Activated T-helper 2 cell treated with anti-CD3 and anti-CD28 coated beads, Interferon-gamma antibody, Interleukin-2, Interleukin-4, amounts not matched to agents 10 μg/mL and 5 μg/mL and 100 μg/mL, durations not matched to agents 14 hours and 24 hours and 36 hours (primary cell): ENCODE measurements at regions not wholly inside any gene's neighbourhood (a gene's known extent, or its start where the extent isn't known, plus 50 kb on each side); places are given as distances from the start of the nearest gene placed in this dataset.

Experiments
- DNase-seq: peaks from one replicate; pipeline ENCODE4 v3.0.0; 2021; ENCODE audit warnings: low spot score
- H3K27ac Mint-ChIP-seq: one replicate; pipeline ENCODE4 v1.8.0; 2021; ENCODE audit warnings: mixed read lengths
- H3K27me3 Mint-ChIP-seq: one replicate; pipeline ENCODE4 v1.8.0; 2021; ENCODE audit warnings: low read depth, mixed read lengths
- H3K36me3 Mint-ChIP-seq: one replicate; pipeline ENCODE4 v1.8.0; 2021; ENCODE audit warnings: low read depth, mixed read lengths
- H3K4me1 Mint-ChIP-seq: one replicate; pipeline ENCODE4 v1.8.0; 2021; ENCODE audit warnings: low read depth, mixed read lengths
- H3K4me3 Mint-ChIP-seq: one replicate; pipeline ENCODE4 v1.8.0; 2021; ENCODE audit warnings: low read depth, mild to moderate bottlenecking, moderate library complexity, mixed read lengths
- H3K9me3 Mint-ChIP-seq: one replicate; pipeline ENCODE4 v1.8.0; 2021; ENCODE audit warnings: mixed read lengths
- intact Hi-C: fragments of 100-400 bp; cut with micrococcal nuclease; formaldehyde crosslinking; loops from one replicate; pipeline ENCODE4 v1.15.1; 2023

DNA sequence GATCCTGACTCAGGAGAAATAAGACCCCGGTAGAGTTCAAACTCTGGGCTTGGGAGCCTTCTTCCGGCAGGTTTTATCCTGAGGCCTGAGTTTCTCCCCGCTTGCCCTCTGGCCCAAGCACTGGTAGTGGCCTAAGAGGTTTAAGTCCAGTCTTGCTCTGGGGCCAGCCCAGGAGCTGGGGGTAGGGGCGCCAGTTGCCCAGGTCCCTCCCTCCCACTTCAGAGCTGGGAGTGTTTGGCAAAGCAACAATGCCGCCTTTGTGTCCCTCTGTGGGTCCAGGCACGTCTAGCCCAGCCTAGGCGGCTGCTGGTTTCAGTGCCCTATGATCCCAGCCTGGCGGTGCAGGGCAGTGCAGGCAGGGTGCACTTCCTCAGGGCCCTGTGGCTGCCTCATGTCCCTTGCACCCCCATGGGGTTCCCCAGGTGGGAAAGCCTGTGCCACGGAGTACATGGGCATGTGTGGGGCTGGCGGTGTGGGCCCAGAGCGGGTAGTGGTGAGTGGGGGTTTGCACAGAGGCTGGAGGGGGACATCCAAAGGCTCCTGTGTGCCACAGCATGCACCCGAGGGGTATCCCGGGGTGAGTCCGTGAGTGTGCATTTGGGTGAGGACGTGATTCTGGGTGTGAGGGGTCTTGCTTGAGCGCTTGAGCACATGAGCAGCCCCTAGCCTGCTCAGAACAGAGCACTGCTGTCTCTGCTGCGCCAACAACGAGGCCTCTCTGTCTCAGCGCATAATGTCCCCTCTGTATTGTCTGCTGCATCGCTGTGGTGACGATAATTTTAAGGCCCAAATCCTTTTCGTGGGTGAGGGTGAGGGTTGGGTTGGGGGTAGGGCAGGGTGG, 61.7 kb upstream of the PSD2 start:
- H3K27ac Mint-ChIP-seq: no peak overlapping the region
- DNase-seq: no peak
- H3K36me3 Mint-ChIP-seq: no peaks in the 10 kb centered on the region
- no peaks in the 10 kb centered on the region for H3K27me3 Mint-ChIP-seq
- no peaks in the 10 kb centered on the region for H3K4me1 Mint-ChIP-seq
- intact Hi-C loops: no loop called here
- H3K4me3 Mint-ChIP-seq: no peak overlapping the region
- H3K9me3 Mint-ChIP-seq: no peaks in the 10 kb centered on the region

GRCh38 chr5:139734539-139734916, 61.1 kb upstream of the PSD2 start:
- Mint-ChIP-seq H3K27me3 (no peaks in the 10 kb centered on the region), H3K36me3 (no peaks in the 10 kb centered on the region), H3K4me1 (no peaks in the 10 kb centered on the region), H3K9me3 (no peaks in the 10 kb centered on the region), H3K27ac (no peak overlapping the region), H3K4me3 (no peak overlapping the region)
- intact Hi-C loops: no loop called here
- no peak for DNase-seq

DNA sequence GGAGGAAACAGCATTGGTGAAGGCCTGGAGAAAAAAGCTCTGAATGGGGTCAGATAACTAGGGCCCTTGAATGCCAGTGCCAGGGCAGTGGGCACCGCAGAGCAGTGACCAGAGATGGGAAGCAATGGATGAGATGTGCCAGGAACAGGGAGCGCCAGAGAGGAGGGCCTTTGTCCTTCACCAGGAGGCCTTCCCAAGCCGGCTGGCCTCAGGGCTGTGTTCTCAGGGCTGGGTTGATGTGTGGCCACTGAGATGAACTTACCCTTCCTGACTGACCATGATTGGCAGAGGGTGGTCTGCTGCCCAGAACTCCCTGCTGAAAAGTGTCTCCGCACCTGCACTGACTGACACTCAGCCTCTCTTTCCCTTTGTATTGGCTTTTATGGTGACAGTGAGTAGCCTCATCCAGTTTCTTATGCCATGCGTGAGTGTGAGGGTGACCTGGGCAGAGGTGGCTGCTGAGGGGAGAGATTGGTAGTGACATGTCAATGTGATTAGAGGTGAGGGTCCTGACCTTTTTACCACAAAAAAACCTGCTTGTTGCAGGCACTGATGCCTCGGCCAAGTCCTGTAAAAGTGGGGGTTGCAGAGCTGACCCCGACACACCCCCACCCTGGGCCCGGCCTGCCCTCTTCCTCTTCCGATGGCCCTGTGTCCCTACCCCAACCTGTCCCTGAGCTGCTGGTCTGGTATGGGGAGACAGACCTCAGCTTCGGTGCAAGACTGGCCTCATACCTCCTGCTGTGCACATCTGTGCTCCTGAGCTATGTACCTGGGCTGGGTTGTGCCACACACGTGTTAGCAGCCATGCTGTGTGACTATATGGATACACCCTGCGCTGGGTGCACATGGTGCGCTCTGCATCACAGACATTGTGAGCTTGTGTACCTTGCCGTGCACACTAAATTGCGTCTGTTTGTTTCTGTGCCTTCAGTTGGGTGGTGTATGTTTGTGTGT, 57.1 kb upstream of the PSD2 start:
- Mint-ChIP-seq H3K36me3 (no peaks in the 10 kb centered on the region), H3K9me3 (no peaks in the 10 kb centered on the region), H3K27ac (no peak overlapping the region), H3K4me1 (no peaks in the 10 kb centered on the region), H3K4me3 (no peak overlapping the region), H3K27me3 (peaks cover 1% of the 10 kb centered on the region)
- intact Hi-C loops: no loop called here
- DNase-seq: no peak

DNA sequence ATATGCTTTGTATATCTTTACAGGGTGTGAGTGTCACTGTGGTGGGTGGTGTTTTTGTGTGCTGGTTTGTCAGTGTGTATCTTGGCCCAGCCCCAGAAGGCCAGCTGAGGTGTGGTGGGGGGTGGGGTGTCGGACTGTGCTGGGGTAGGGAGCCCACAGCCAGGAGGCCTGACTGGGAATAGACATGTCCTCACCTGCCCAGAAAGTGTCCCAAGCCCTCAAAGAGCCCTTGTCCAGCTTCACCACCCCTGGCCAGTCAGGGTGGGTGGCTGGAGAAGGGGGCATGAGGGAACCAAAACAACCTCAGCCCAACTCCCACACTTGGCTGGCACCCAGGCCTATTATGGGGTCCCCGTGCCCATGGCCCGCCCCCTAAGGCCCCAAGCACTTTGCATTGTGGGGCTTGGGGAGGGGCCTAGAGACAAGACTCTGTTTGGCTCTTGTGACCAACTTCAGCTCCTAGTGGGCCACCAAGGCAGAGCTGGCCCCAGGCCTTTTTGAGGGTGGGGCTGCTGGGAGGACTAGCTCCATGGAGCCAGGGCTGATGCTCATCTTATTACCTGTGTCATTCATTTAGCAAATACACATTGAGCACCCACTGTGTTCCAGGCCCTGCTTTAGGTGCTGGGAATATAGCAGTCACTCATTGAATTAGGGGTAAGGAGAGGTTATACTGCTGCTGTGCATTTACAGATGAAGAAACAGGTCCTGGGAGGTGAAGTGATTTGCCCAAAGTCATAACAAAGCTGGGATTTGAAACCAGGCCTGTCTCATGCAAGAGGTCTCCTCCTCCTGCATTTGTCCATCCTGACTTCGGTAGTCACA, 56.2 kb upstream of the PSD2 start:
- no peak for DNase-seq
- intact Hi-C loops: no loop called here
- Mint-ChIP-seq H3K27me3 (peaks cover 1% of the 10 kb centered on the region), H3K36me3 (no peaks in the 10 kb centered on the region), H3K27ac (no peak overlapping the region), H3K4me1 (no peaks in the 10 kb centered on the region), H3K4me3 (no peak overlapping the region), H3K9me3 (no peaks in the 10 kb centered on the region)

DNA sequence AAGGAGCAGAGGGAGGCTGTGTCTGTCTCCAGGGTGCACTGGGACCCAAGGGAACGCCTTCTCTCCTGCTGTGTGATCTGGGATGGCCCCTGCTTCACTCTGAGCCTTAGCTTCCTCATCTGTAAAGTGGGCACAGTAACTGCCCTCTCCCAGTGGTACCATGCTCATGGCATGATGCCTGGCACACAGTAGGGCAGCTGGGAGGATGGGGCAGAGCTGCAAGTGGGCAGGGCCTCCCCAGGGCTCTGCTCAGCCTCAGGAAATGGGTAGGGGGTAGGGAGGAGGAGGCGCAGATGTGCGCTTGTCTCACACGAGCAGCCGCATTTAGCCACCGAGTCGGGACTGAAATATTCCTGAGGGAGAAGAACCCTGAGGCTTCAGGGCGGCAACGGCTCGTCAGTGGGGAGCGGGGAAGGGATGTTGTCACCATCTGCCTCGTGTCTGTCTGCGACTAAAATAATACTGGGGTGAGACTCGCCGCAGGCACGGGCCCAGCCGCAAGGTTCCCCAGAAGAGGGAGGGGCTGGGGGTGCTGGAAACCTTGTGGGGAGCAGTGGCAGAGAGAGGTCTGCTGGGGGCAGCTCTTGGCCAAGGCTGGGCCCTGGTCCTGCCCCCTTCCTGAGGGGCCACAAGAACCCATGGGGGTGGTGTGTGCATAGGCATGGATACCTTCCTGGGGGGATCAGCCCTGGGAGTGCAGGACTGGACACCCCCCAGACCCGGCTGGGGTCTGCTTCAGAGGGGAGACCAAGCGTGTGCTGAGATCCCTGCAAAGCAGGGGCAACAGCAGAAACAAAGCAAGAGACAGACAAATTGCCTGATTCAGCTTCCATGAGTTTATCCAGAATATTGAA, 55.2 kb upstream of the PSD2 start:
- H3K27ac Mint-ChIP-seq: no peak overlapping the region
- intact Hi-C loops: no loop called here

DNA sequence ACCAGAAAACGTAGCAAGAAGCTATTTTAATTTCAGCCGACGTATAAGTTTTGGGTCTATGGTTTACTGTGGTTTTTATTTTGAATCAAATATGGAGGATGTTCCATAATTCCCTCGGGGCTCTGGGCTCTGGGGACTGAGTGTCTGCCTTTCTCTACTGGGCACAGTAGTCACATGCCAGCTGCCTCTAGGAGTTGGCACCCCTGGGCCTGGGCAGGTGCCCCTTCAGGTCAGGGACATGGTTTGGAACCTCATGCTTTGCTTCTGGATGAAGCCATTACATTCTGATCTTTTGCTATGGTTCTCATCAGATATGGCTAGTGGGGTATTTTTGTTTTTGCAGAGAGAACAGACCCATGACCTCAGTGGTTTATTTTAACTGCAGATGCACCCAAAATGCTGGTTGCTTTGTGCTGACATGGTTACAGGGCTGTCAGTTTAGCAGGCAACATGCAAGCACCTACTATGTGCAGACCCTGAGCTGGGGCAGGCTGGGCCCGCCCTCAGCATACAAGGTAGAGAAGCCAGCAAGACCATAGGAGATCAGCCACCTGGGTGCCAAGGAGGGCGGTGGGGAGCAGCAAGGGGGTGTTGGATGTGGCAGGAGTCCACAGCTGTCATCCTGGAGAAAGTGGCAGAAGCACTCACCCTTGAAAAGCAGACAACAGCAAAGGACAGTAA, 54.5 kb upstream of the PSD2 start:
- H3K36me3 Mint-ChIP-seq: no peaks in the 10 kb centered on the region
- H3K27me3 Mint-ChIP-seq: peaks cover 5% of the 10 kb centered on the region
- peaks cover 4% of the 10 kb centered on the region for H3K4me1 Mint-ChIP-seq
- H3K9me3 Mint-ChIP-seq: no peaks in the 10 kb centered on the region
- intact Hi-C loops: no loop called here
- no peak overlapping the region for H3K27ac Mint-ChIP-seq
- no peak overlapping the region for H3K4me3 Mint-ChIP-seq
- no peak for DNase-seq

More for the DNA sequence above, 55.2 kb upstream of the PSD2 start:
- no peaks in the 10 kb centered on the region for H3K9me3 Mint-ChIP-seq
- no peaks in the 10 kb centered on the region for H3K36me3 Mint-ChIP-seq
- peaks cover 1% of the 10 kb centered on the region for H3K27me3 Mint-ChIP-seq
- H3K4me1 Mint-ChIP-seq: no peaks in the 10 kb centered on the region
- H3K4me3 Mint-ChIP-seq: no peak overlapping the region
- DNase-seq: no peak

DNA sequence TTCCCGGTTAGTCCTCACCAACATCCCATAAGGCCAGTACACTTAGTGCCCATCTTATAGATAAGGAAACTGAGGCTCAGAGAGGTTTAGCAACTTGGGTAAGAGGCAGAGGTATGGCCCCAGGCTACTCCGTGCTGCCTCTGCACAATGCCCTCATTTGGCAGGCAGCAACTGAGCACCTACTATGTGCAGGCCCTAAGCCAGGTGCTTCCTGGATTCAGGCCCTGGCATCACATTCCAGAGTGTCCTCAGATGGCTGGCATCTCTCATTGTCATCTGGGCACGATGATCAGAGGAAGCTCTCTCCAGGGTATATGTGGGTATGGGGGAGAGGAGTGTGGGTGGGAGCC, 53.8 kb upstream of the PSD2 start:
- Mint-ChIP-seq H3K4me3 (no peak overlapping the region), H3K4me1 (peaks cover 5% of the 10 kb centered on the region)
- intact Hi-C loops: no loop called here

GRCh38 chr5:139742173-139742903, 53.3 kb upstream of the PSD2 start:
- Mint-ChIP-seq H3K4me1 (peaks cover 9% of the 10 kb centered on the region), H3K4me3 (no peak overlapping the region), H3K9me3 (no peaks in the 10 kb centered on the region), H3K27me3 (peaks cover 9% of the 10 kb centered on the region), H3K36me3 (no peaks in the 10 kb centered on the region), H3K27ac (no peak overlapping the region)
- DNase-seq: no peak
- intact Hi-C loops: no loop called here

More for the DNA sequence above, 53.8 kb upstream of the PSD2 start:
- DNase-seq: no peak
- Mint-ChIP-seq H3K27me3 (peaks cover 6% of the 10 kb centered on the region), H3K9me3 (no peaks in the 10 kb centered on the region), H3K27ac (no peak overlapping the region), H3K36me3 (no peaks in the 10 kb centered on the region)

DNA sequence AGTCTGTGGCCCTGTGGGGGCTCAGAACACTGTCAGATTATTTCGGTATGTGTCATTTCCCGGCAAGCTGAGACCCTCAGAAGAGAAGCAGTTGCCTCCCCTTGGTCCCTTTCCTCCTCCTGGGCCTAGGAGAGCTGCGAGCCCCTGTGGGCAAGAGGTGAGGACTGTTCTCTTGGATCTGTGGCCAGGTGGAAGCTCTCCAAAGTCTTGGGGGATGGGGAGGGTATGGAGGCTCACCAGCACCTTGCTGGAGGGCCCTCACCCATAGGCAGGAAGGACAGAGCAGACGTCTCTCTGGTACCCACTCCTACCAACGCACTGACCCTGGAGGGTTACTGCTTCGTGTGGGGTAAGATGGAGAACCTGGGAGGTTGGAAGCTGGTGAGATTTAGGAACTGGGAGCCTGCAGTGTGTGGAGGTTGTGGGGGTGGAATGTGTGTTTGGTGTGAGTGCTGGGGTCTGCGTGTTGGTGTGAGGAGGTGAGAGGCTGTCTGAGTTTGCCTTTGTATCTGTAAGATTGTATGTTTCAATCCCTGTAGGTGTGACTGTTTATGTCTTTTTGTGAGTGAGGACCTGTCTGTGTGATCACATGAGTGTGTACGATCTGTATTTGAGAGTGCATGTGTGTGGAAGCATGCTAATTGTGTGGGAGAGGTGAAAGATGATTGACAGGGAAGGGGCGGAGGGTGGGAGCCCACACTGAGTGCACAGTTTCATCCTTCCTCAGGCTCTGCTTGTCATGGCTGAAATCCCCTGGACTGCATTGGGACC, 52.4 kb upstream of the PSD2 start:
- DNase-seq: no peak
- no peaks in the 10 kb centered on the region for H3K36me3 Mint-ChIP-seq
- intact Hi-C loops: no loop called here
- H3K4me3 Mint-ChIP-seq: no peak overlapping the region
- peaks cover 13% of the 10 kb centered on the region for H3K4me1 Mint-ChIP-seq
- H3K27me3 Mint-ChIP-seq: peaks cover 12% of the 10 kb centered on the region
- no peaks in the 10 kb centered on the region for H3K9me3 Mint-ChIP-seq
- H3K27ac Mint-ChIP-seq: no peak overlapping the region

- peaks cover 18% of the 10 kb centered on the region for H3K27me3 Mint-ChIP-seq
- no peak for DNase-seq
- no peak overlapping the region for H3K4me3 Mint-ChIP-seq
- H3K9me3 Mint-ChIP-seq: no peaks in the 10 kb centered on the region
- no peaks in the 10 kb centered on the region for H3K36me3 Mint-ChIP-seq
- peaks cover 16% of the 10 kb centered on the region for H3K4me1 Mint-ChIP-seq
- no peak overlapping the region for H3K27ac Mint-ChIP-seq
- intact Hi-C loops: no loop called here
Measured at GRCh38 chr5:139743804-139744203, 51.8 kb upstream of the PSD2 start.
